ENCODE measurements at regions not wholly inside any gene's neighbourhood (a gene's known extent, or its start where the extent isn't known, plus 50 kb on each side); places are given as distances from the start of the nearest gene placed in this dataset.

- no peak for TF ChIP-seq POLR2A (IDR thresholded peaks at IDR 0.05)
- TF ChIP-seq, protein P1, sequence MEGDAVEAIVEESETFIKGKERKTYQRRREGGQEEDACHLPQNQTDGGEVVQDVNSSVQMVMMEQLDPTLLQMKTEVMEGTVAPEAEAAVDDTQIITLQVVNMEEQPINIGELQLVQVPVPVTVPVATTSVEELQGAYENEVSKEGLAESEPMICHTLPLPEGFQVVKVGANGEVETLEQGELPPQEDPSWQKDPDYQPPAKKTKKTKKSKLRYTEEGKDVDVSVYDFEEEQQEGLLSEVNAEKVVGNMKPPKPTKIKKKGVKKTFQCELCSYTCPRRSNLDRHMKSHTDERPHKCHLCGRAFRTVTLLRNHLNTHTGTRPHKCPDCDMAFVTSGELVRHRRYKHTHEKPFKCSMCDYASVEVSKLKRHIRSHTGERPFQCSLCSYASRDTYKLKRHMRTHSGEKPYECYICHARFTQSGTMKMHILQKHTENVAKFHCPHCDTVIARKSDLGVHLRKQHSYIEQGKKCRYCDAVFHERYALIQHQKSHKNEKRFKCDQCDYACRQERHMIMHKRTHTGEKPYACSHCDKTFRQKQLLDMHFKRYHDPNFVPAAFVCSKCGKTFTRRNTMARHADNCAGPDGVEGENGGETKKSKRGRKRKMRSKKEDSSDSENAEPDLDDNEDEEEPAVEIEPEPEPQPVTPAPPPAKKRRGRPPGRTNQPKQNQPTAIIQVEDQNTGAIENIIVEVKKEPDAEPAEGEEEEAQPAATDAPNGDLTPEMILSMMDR (IDR thresholded peaks at IDR 0.05): no peak
Measured at GRCh38 chr14:54252072-54252730, 144.6 kb upstream of the CDKN3 start.
